ENCODE measurements at regions not wholly inside any gene's neighbourhood (a gene's known extent, or its start where the extent isn't known, plus 50 kb on each side); places are given as distances from the start of the nearest gene placed in this dataset.

DNA sequence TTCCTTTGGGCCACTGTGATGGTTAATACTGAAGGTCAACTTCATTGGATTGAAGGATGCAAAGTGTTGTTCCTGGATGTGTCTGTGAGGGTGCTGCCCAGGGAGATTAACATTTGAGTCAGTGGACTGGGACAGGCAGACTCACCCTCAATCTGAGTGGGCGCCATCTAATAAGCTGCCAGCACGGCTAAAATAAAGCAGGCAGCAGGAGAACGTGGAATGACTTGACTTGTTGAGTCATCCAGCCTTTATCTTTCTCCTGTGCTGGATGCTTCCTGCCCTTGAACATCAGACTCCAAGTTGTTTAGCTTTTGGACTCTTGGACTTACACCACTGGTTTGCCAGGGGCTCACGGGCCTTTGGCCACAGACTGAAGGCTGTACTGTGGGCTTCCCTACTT, 1046.9 kb downstream of the TYW1 start:
- Histone ChIP-seq H3K36me3 (no peaks in the 10 kb centered on the region), H3K4me1 (ENCODE audit: control insufficient read depth in 1 of 2, low read depth in 2 of 2) (no peaks in the 10 kb centered on the region), H3K27me3 (replicated peaks; ENCODE audit: insufficient read depth) (no peaks in the 10 kb centered on the region), H3K9me3 (no peaks in the 10 kb centered on the region), H3K4me3 (no peak overlapping the region), H3K27ac (no peak overlapping the region)
- ATAC-seq (ENCODE audit: insufficient number of reproducible peaks, low FRiP score, low read depth) = no peak
- TF ChIP-seq, protein P1, sequence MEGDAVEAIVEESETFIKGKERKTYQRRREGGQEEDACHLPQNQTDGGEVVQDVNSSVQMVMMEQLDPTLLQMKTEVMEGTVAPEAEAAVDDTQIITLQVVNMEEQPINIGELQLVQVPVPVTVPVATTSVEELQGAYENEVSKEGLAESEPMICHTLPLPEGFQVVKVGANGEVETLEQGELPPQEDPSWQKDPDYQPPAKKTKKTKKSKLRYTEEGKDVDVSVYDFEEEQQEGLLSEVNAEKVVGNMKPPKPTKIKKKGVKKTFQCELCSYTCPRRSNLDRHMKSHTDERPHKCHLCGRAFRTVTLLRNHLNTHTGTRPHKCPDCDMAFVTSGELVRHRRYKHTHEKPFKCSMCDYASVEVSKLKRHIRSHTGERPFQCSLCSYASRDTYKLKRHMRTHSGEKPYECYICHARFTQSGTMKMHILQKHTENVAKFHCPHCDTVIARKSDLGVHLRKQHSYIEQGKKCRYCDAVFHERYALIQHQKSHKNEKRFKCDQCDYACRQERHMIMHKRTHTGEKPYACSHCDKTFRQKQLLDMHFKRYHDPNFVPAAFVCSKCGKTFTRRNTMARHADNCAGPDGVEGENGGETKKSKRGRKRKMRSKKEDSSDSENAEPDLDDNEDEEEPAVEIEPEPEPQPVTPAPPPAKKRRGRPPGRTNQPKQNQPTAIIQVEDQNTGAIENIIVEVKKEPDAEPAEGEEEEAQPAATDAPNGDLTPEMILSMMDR (IDR thresholded peaks at IDR 0.05) = no peak
- DNase-seq (ENCODE audit: low spot score) = no peak

DNA sequence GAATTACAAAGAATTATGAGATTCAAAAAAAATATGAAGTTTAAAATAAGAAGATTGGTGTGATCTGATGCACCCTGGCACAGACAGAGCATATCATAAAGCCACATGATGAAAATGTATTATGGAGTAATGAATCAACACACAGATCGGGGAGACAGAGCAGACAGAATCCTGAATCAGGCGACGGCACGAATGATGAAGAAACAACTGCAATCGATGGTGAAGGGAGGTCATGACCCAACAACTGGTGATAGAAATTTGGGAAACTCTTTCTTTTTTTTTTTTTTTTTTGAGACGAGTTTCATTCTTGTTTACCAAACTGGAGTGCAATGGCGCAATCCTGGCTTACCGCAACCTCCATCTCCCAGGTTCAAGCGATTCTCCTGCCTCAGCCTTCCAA, 1054.0 kb downstream of the TYW1 start:
- no peak overlapping the region for H3K27ac ChIP-seq
- no peak overlapping the region for H3K4me3 ChIP-seq
- H3K9me3 ChIP-seq = no peaks in the 10 kb centered on the region
- H3K4me1 ChIP-seq (ENCODE audit: control insufficient read depth in 1 of 2, low read depth in 2 of 2) = no peaks in the 10 kb centered on the region
- no peak for DNase-seq (ENCODE audit: low spot score)
- H3K36me3 ChIP-seq = no peaks in the 10 kb centered on the region
- no peaks in the 10 kb centered on the region for H3K27me3 ChIP-seq (replicated peaks; ENCODE audit: insufficient read depth)
- TF ChIP-seq, protein P1 (IDR thresholded peaks at IDR 0.05) = no peak
- no peak for ATAC-seq (ENCODE audit: insufficient number of reproducible peaks, low FRiP score, low read depth)

DNA sequence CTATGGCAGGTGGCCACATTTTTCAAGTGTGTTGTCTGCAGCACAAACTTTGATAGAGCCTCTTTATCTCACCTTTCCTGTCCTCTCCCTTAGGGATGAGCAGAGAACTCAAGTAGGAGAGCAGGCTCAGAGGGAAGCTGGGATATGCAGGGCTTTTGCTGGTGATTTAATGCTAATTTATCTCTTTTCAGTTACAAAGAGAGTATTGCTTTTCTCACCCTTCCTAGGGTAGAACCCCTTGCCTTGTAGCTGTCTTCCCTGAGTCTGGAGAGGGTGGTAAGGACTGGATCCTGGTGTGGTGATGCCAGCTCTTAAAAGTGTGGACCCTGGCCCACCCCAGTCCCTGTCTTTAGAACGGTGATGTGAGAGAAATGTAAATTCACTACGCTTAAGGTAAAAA, 1061.4 kb downstream of the TYW1 start:
- H3K4me3 ChIP-seq = no peak overlapping the region
- TF ChIP-seq, protein P1 (IDR thresholded peaks at IDR 0.05) = no peak

DNA sequence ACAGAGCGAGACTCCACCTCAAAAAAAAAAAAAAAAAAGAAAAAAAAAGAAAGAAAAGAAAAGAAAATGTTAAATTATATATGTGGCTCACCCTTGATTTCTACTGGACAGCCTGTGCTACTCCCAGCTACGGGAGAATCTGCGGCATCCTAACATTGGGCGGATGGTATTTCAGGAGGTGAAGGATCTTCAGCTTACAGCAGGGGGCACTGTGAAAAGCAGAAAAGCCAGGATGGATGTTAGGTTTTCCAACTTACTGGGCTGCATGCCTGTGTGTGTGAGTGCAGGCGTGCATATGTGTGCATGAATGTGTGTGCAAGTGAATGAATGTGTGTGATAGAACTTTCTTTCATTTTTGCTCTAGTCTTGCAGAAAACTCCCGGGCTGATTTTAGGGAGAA, 1066.5 kb downstream of the TYW1 start:
- no peak for DNase-seq (ENCODE audit: low spot score)
- H3K4me1 ChIP-seq (ENCODE audit: control insufficient read depth in 1 of 2, low read depth in 2 of 2) = no peaks in the 10 kb centered on the region
- H3K4me3 ChIP-seq = no peak overlapping the region
- H3K36me3 ChIP-seq = no peaks in the 10 kb centered on the region
- no peak overlapping the region for H3K27ac ChIP-seq
- H3K9me3 ChIP-seq = no peaks in the 10 kb centered on the region
- H3K27me3 ChIP-seq (replicated peaks; ENCODE audit: insufficient read depth) = no peaks in the 10 kb centered on the region
- ATAC-seq (ENCODE audit: insufficient number of reproducible peaks, low FRiP score, low read depth) = no peak
- TF ChIP-seq, protein P1 (IDR thresholded peaks at IDR 0.05) = no peak

More for the DNA sequence above, 1061.4 kb downstream of the TYW1 start:
- no peaks in the 10 kb centered on the region for H3K27me3 ChIP-seq (replicated peaks; ENCODE audit: insufficient read depth)
- DNase-seq (ENCODE audit: low spot score) (no peak), ATAC-seq (ENCODE audit: insufficient number of reproducible peaks, low FRiP score, low read depth) (no peak)
- H3K27ac ChIP-seq = no peak overlapping the region
- no peaks in the 10 kb centered on the region for H3K9me3 ChIP-seq
- H3K36me3 ChIP-seq = no peaks in the 10 kb centered on the region
- H3K4me1 ChIP-seq (ENCODE audit: control insufficient read depth in 1 of 2, low read depth in 2 of 2) = no peaks in the 10 kb centered on the region

DNA sequence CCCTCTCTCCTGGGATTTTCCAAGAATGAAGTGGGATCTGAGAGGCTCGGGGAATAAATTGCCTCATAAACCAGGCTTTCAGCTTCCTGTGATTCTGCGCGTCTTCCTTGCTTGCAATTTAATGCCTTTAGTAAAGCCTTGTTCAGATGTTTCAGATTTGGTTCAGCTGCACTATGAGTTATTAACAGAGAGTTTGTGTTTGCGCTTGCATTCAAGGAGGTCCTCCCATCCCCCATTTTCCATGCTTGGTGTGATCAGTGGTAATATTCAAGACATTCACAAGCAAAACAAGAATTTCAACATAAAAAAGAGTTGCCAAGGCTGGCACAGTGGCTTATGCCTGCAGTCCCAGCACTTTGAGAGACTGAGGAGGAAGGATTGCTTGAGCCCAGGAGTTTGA, 1068.9 kb downstream of the TYW1 start:
- no peak overlapping the region for H3K27ac ChIP-seq
- H3K4me1 ChIP-seq (ENCODE audit: control insufficient read depth in 1 of 2, low read depth in 2 of 2) = no peaks in the 10 kb centered on the region
- ATAC-seq (ENCODE audit: insufficient number of reproducible peaks, low FRiP score, low read depth) (no peak), DNase-seq (ENCODE audit: low spot score) (no peak)
- no peaks in the 10 kb centered on the region for H3K9me3 ChIP-seq
- H3K36me3 ChIP-seq = no peaks in the 10 kb centered on the region
- no peak overlapping the region for H3K4me3 ChIP-seq
- no peaks in the 10 kb centered on the region for H3K27me3 ChIP-seq (replicated peaks; ENCODE audit: insufficient read depth)
- TF ChIP-seq, protein P1 (IDR thresholded peaks at IDR 0.05) = no peak
